Neural cell (in vitro differentiated cells): ENCODE measurements at regions not wholly inside any gene's neighbourhood (a gene's known extent, or its start where the extent isn't known, plus 50 kb on each side); places are given as distances from the start of the nearest gene placed in this dataset.

Experiments
- H2AFZ ChIP-seq: fragments of 200-600, 300-800 bp; sonication (generic), shearing (Covaris generic); 2 replicates; pipeline ENCODE4 v1.6.0; 2014; ENCODE audit warnings: low read depth, mild to moderate bottlenecking, antibody characterized with exemption, low read length, moderate library complexity
- H3F3A ChIP-seq: fragments of 200-600 bp; shearing (Covaris generic); 2 replicates; pipeline ENCODE4 v1.6.1; 2016; ENCODE audit warnings: mild to moderate bottlenecking, moderate library complexity, mixed read lengths, antibody characterized with exemption, low read length; ENCODE audit not compliant: insufficient read depth, poor library complexity, severe bottlenecking
- H3K27ac ChIP-seq: fragments of 200-600, 300-800 bp; sonication (generic), shearing (Covaris generic); 2 replicates; pipeline ENCODE4 v1.5.1; 2014; ENCODE audit warnings: mild to moderate bottlenecking, low read length, moderate library complexity
- H3K27me3 ChIP-seq: fragments of 300-800, 200-600 bp; sonication (generic), shearing (Covaris generic); 2 replicates; pipeline ENCODE4 v1.6.0; 2014; ENCODE audit warnings: mild to moderate bottlenecking, low read depth, low read length, moderate library complexity; ENCODE audit not compliant: insufficient read depth
- H3K36me3 ChIP-seq: fragments of 300-800, 200-600 bp; sonication (generic), shearing (Covaris generic); 2 replicates; pipeline ENCODE4 v1.5.1; 2014; ENCODE audit warnings: mild to moderate bottlenecking, antibody characterized with exemption, low read length, moderate library complexity; ENCODE audit not compliant: insufficient read depth
- H3K4me2 ChIP-seq: fragments of 300-800, 200-600 bp; sonication (generic), shearing (Covaris generic); 2 replicates; pipeline ENCODE4 v1.6.0; 2014; ENCODE audit warnings: mild to moderate bottlenecking, low read length
- H3K4me3 ChIP-seq: fragments of 300-800, 200-600 bp; sonication (generic), shearing (Covaris generic); 2 replicates; pipeline ENCODE4 v1.5.1; 2014; ENCODE audit warnings: mild to moderate bottlenecking, low read length, moderate library complexity
- H3K79me2 ChIP-seq: fragments of 200-600 bp; shearing (Covaris generic); replicated peaks from 2 replicates; pipeline ENCODE4 v1.6.0; 2014; ENCODE audit warnings: mild to moderate bottlenecking, low read length, moderate library complexity; ENCODE audit not compliant: insufficient read depth
- H3K9ac ChIP-seq: fragments of 300-800, 200-600 bp; sonication (generic), shearing (Covaris generic); 2 replicates; pipeline ENCODE4 v1.6.1; 2016; ENCODE audit warnings: mild to moderate bottlenecking, low read length, mixed read lengths
- H3K9me2 ChIP-seq: fragments of 200-600 bp; shearing (Covaris generic); 2 replicates; pipeline ENCODE4 v1.6.1; 2016; ENCODE audit warnings: mild to moderate bottlenecking, low read length, mixed read lengths; ENCODE audit not compliant: insufficient read depth
- H3K9me3 ChIP-seq: fragments of 200-600, 300-800 bp; sonication (generic), shearing (Covaris generic); 2 replicates; pipeline ENCODE4 v1.6.1; 2016; ENCODE audit warnings: mild to moderate bottlenecking, mixed run types, low read length, moderate library complexity, mixed read lengths
- H4K20me1 ChIP-seq: fragments of 200-600 bp; shearing (Covaris generic); 2 replicates; pipeline ENCODE4 v1.6.1; 2016; ENCODE audit warnings: mild to moderate bottlenecking, mixed run types; ENCODE audit not compliant: insufficient read depth
- EP300 ChIP-seq: fragments of 450-650 bp; conservative IDR thresholded peaks from 2 replicates; pipeline ENCODE4 v1.6.1; 2014; ENCODE audit warnings: antibody characterized with exemption, mild to moderate bottlenecking, moderate library complexity; ENCODE audit not compliant: poor library complexity, severe bottlenecking
- EZH2 ChIP-seq: fragments of 200-600, 300-800 bp; shearing (Covaris generic), sonication (generic); IDR thresholded peaks from 2 replicates; pipeline ENCODE4 v1.6.1; 2014; ENCODE audit warnings: antibody characterized with exemption, low read length, borderline replicate concordance, mild to moderate bottlenecking; ENCODE audit not compliant: insufficient read depth, poor library complexity, severe bottlenecking
- MXI1 ChIP-seq: fragments of 450-650 bp; conservative IDR thresholded peaks from 2 replicates; pipeline ENCODE4 v1.6.1; 2014; ENCODE audit warnings: antibody characterized with exemption, mild to moderate bottlenecking; ENCODE audit not compliant: poor library complexity, severe bottlenecking
- POLR2AphosphoS5 ChIP-seq: IDR thresholded peaks from 2 replicates; pipeline ENCODE4 v1.6.1; 2012
- RAD21 ChIP-seq: fragments of 450-650 bp; conservative IDR thresholded peaks from 2 replicates; pipeline ENCODE4 v1.6.1; 2014; ENCODE audit warnings: antibody characterized with exemption, mild to moderate bottlenecking, moderate library complexity
- REST ChIP-seq: IDR thresholded peaks from 2 replicates; pipeline ENCODE4 v1.6.1; 2012; ENCODE audit warnings: borderline replicate concordance
- SMC3 ChIP-seq: fragments of 450-650 bp; conservative IDR thresholded peaks from 2 replicates; pipeline ENCODE4 v1.6.1; 2014; ENCODE audit warnings: antibody characterized with exemption, mild to moderate bottlenecking, moderate library complexity; ENCODE audit not compliant: poor library complexity
- TAF1 ChIP-seq: IDR thresholded peaks from 2 replicates; pipeline ENCODE4 v1.6.1; 2012; ENCODE audit warnings: low read depth
- TF ChIP-seq, protein P1 (sequence below): fragments of 450-650 bp; IDR thresholded peaks from 2 replicates; pipeline ENCODE4 v1.5.1; 2014; ENCODE audit warnings: antibody characterized with exemption, mild to moderate bottlenecking, moderate library complexity; ENCODE audit not compliant: poor library complexity, severe bottlenecking

- H4K20me1 ChIP-seq: no peaks in the 10 kb centered on the region
- no peak overlapping the region for H2AFZ ChIP-seq
- TF ChIP-seq RAD21 (no peak), EZH2 (no peak), TAF1 (no peak), EP300 (no peak), REST (no peak), POLR2AphosphoS5 (no peak), SMC3 (no peak), MXI1 (no peak)
- TF ChIP-seq, protein P1, sequence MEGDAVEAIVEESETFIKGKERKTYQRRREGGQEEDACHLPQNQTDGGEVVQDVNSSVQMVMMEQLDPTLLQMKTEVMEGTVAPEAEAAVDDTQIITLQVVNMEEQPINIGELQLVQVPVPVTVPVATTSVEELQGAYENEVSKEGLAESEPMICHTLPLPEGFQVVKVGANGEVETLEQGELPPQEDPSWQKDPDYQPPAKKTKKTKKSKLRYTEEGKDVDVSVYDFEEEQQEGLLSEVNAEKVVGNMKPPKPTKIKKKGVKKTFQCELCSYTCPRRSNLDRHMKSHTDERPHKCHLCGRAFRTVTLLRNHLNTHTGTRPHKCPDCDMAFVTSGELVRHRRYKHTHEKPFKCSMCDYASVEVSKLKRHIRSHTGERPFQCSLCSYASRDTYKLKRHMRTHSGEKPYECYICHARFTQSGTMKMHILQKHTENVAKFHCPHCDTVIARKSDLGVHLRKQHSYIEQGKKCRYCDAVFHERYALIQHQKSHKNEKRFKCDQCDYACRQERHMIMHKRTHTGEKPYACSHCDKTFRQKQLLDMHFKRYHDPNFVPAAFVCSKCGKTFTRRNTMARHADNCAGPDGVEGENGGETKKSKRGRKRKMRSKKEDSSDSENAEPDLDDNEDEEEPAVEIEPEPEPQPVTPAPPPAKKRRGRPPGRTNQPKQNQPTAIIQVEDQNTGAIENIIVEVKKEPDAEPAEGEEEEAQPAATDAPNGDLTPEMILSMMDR: no peak
- H3K36me3 ChIP-seq: no peaks in the 10 kb centered on the region
- H3K27me3 ChIP-seq: no peaks in the 10 kb centered on the region
- no peaks in the 10 kb centered on the region for H3F3A ChIP-seq
- H3K9ac ChIP-seq: no peak overlapping the region
- H3K27ac ChIP-seq: no peak overlapping the region
- H3K9me2 ChIP-seq: no peaks in the 10 kb centered on the region
- no peaks in the 10 kb centered on the region for H3K79me2 ChIP-seq
- no peak overlapping the region for H3K4me3 ChIP-seq
- H3K9me3 ChIP-seq: no peaks in the 10 kb centered on the region
- H3K4me2 ChIP-seq: no peak overlapping the region
These were observed 114.5 kb upstream of the CDH6 start for GRCh38 chr5:31078956-31079355.

- Histone ChIP-seq H3K27ac (no peak overlapping the region), H3K9me2 (no peaks in the 10 kb centered on the region), H3F3A (no peaks in the 10 kb centered on the region), H3K36me3 (no peaks in the 10 kb centered on the region), H2AFZ (no peak overlapping the region), H4K20me1 (no peaks in the 10 kb centered on the region), H3K4me2 (no peak overlapping the region), H3K27me3 (no peaks in the 10 kb centered on the region), H3K9ac (no peak overlapping the region), H3K79me2 (no peaks in the 10 kb centered on the region), H3K9me3 (no peaks in the 10 kb centered on the region), H3K4me3 (no peak overlapping the region)
- TF ChIP-seq MXI1: no peak
- TF ChIP-seq EZH2: no peak
- TF ChIP-seq SMC3: no peak
- TF ChIP-seq TAF1: no peak
- no peak for TF ChIP-seq POLR2AphosphoS5
- TF ChIP-seq EP300: no peak
- no peak for TF ChIP-seq REST
- TF ChIP-seq, protein P1: no peak
- TF ChIP-seq RAD21: no peak
These were observed 117.5 kb upstream of the CDH6 start for GRCh38 chr5:31075981-31076380.
